Glutamatergic neuron (in vitro differentiated cells): ENCODE measurements at regions not wholly inside any gene's neighbourhood (a gene's known extent, or its start where the extent isn't known, plus 50 kb on each side); places are given as distances from the start of the nearest gene placed in this dataset.

Experiments
- DNase-seq: peaks from one replicate; pipeline ENCODE4 v3.0.0; 2022
- H3K27ac Mint-ChIP-seq: one replicate; pipeline ENCODE4 v1.8.0; 2020; ENCODE audit warnings: mild to moderate bottlenecking, mixed read lengths, inconsistent platforms; ENCODE audit not compliant: unreplicated experiment
- H3K27me3 Mint-ChIP-seq: one replicate; pipeline ENCODE4 v1.8.0; 2020; ENCODE audit warnings: mild to moderate bottlenecking, moderate library complexity, mixed read lengths, inconsistent platforms; ENCODE audit not compliant: unreplicated experiment
- H3K36me3 Mint-ChIP-seq: one replicate; pipeline ENCODE4 v1.8.0; 2020; ENCODE audit warnings: mild to moderate bottlenecking, mixed read lengths, inconsistent platforms; ENCODE audit not compliant: unreplicated experiment
- H3K4me1 Mint-ChIP-seq: one replicate; pipeline ENCODE4 v1.8.0; 2020; ENCODE audit warnings: mild to moderate bottlenecking, low read depth, mixed read lengths, inconsistent platforms; ENCODE audit not compliant: unreplicated experiment
- H3K4me3 Mint-ChIP-seq: one replicate; pipeline ENCODE4 v1.8.0; 2020; ENCODE audit warnings: mild to moderate bottlenecking, mixed read lengths, inconsistent platforms; ENCODE audit not compliant: unreplicated experiment
- H3K9me3 Mint-ChIP-seq: one replicate; pipeline ENCODE4 v1.8.0; 2020; ENCODE audit warnings: mild to moderate bottlenecking, moderate library complexity, mixed read lengths, inconsistent platforms; ENCODE audit not compliant: unreplicated experiment
- TF ChIP-seq, protein P1 (sequence below): fragments of 200-600 bp; sonication (generic); IDR thresholded peaks from one replicate; pipeline ENCODE4 v1.5.0; 2021; ENCODE audit not compliant: partially characterized antibody, unreplicated experiment

DNA sequence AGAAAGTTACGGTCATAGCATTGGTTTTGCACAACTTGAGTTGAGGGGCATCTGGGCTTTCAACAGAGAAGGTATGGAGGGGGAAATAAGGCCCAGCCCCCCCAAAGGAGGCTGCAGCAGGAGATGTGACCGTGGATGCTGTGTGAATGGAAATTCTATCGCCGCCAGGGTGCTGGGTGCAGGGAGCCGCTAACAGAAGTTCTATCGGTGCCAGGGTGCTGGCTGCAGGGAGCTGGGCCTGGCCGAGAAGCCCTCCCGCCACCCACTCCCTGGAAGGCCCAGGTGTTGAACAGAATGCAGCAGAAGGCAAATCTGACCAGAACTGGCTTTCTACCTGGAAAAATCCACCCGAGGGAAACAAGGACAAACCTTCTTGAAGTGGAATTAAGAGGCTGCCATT is 115.0 kb downstream of the SHANK2 start:
- Mint-ChIP-seq H3K27me3 (peaks cover 2% of the 10 kb centered on the region), H3K36me3 (no peaks in the 10 kb centered on the region), H3K4me3 (no peak overlapping the region), H3K27ac (no peak overlapping the region), H3K4me1 (no peaks in the 10 kb centered on the region), H3K9me3 (peaks cover 6% of the 10 kb centered on the region)
- TF ChIP-seq, protein P1, sequence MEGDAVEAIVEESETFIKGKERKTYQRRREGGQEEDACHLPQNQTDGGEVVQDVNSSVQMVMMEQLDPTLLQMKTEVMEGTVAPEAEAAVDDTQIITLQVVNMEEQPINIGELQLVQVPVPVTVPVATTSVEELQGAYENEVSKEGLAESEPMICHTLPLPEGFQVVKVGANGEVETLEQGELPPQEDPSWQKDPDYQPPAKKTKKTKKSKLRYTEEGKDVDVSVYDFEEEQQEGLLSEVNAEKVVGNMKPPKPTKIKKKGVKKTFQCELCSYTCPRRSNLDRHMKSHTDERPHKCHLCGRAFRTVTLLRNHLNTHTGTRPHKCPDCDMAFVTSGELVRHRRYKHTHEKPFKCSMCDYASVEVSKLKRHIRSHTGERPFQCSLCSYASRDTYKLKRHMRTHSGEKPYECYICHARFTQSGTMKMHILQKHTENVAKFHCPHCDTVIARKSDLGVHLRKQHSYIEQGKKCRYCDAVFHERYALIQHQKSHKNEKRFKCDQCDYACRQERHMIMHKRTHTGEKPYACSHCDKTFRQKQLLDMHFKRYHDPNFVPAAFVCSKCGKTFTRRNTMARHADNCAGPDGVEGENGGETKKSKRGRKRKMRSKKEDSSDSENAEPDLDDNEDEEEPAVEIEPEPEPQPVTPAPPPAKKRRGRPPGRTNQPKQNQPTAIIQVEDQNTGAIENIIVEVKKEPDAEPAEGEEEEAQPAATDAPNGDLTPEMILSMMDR, result no peak
- no peak for DNase-seq

DNA sequence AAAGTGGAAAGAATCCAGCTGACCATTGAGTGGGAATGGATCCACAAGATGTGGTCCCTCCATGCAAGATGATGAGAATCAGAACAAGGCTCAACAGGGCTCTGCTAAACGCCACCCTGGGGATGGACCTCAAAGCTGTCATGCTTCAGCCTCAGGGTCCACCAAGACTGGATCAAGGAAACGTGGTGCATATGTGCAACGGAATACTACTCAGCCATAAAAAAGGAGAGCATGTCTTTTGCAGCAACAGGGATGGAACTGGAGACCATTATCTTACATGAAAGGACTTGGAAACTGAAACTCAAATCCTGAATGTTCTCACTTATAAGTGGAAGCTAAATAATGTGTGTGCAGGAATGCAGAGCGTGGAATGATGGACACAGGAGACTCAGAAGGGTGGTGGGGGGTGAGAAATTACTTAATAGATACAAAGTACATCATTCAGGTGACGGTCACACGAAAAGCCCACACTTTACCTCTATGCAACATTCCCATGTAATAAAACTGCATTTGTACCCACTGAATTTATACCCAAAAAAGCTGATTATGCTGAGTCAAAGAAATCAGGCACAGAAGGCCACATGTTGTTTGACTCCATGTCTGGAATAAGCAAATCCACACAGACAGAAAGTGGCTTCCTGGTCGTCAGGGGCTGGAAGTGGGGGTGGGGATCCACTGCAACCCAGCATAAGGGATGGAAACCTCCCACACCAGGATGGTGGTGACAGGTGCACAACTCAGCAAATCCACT is 116.1 kb downstream of the SHANK2 start:
- Mint-ChIP-seq H3K9me3 (peaks cover 6% of the 10 kb centered on the region), H3K4me1 (peaks cover 4% of the 10 kb centered on the region), H3K27me3 (peaks cover 2% of the 10 kb centered on the region), H3K27ac (no peak overlapping the region), H3K4me3 (no peak overlapping the region), H3K36me3 (no peaks in the 10 kb centered on the region)
- DNase-seq, result no peak
- TF ChIP-seq, protein P1, result no peak

DNA sequence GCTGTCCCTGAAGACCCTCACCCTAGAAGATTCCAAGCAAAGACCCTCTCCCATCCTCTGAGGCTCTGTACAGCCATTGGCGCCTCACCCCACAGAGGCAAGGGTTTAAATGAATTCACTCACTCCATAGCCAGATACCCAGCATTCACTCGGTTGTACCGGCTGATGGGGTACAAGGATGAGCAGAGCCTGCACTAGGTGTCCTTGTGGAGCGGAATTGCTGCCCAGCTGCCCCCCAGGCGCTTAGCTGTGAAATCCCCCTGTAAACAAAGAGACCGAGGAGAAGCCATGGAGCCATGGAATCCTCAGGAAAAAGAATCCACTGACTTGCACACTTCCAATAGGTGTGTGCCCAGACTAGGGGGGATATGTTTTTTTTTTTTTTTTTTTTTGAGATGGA is 117.3 kb downstream of the SHANK2 start:
- H3K9me3 Mint-ChIP-seq, result peaks cover 6% of the 10 kb centered on the region
- no peak for DNase-seq
- H3K27ac Mint-ChIP-seq, result no peak overlapping the region
- TF ChIP-seq, protein P1, result no peak
- no peaks in the 10 kb centered on the region for H3K36me3 Mint-ChIP-seq
- H3K4me1 Mint-ChIP-seq, result peaks cover 4% of the 10 kb centered on the region
- H3K4me3 Mint-ChIP-seq, result no peak overlapping the region
- peaks cover 2% of the 10 kb centered on the region for H3K27me3 Mint-ChIP-seq

DNA sequence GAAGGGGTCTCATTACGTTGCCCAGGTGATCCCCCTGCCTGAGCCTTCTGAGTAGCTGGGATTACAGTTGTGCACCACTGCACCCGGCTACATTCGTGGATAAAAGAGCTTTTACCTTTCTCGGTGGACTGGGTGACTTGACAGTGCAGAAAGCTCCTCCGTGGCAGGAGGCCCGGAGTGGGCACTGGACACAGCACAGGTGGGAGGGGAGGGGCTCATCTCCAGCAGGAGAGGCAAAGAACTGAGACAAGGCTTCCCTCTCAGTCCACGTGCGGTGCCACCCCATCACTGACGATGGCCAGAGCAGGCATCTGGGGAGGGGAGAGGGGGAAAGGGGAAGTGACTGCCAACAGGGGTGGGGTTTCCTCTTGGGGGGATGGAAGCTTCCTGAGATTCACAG is 118.4 kb downstream of the SHANK2 start:
- Mint-ChIP-seq H3K27me3 (peaks cover 5% of the 10 kb centered on the region), H3K4me3 (no peak overlapping the region), H3K36me3 (no peaks in the 10 kb centered on the region), H3K27ac (no peak overlapping the region), H3K9me3 (peaks cover 6% of the 10 kb centered on the region), H3K4me1 (peaks cover 4% of the 10 kb centered on the region)
- TF ChIP-seq, protein P1, result no peak
- no peak for DNase-seq

- TF ChIP-seq, protein P1, result no peak
- Mint-ChIP-seq H3K9me3 (peaks cover 6% of the 10 kb centered on the region), H3K36me3 (no peaks in the 10 kb centered on the region), H3K27me3 (peaks cover 5% of the 10 kb centered on the region), H3K4me3 (no peak overlapping the region), H3K4me1 (peaks cover 4% of the 10 kb centered on the region), H3K27ac (peak overlapping the region; percentile 6)
- DNase-seq, result no peak
Measured at GRCh38 chr11:71131861-71132260, 120.5 kb downstream of the SHANK2 start.
